Stimulated activated CD8-positive, alpha-beta memory T cell treated with anti-CD3 and anti-CD28 coated beads, Interleukin-4, amount 100 ng/mL, for 4 hours (primary cell): ENCODE measurements at regions not wholly inside any gene's neighbourhood (a gene's known extent, or its start where the extent isn't known, plus 50 kb on each side); places are given as distances from the start of the nearest gene placed in this dataset.
"Not testable (repeated sequence)": the region's sequence is repeated elsewhere in the genome, so short reads cannot be mapped to it uniquely, and the experiment has no call there.

Experiments used
- DNase-seq, 2 donors: peaks; one replicate each; pipeline ENCODE4 v3.0.0-alpha.2; 2020; ENCODE audit warnings: low read depth in 2 of 2, low spot score in 1 of 2

GRCh38 chrX:131881194-131881593 is 141.9 kb upstream of the STK26 start:
- no peak for DNase-seq

GRCh38 chrX:131885042-131885441 is 138.1 kb upstream of the STK26 start:
- DNase-seq = not testable (repeated sequence)

- not testable (repeated sequence) for DNase-seq
Observed at GRCh38 chrX:131893857-131894256, 129.2 kb upstream of the STK26 start.

GRCh38 chrX:131894995-131895394 is 128.1 kb upstream of the STK26 start:
- no peak for DNase-seq

- no peak for DNase-seq
Observed at GRCh38 chrX:131895807-131896206, 127.3 kb upstream of the STK26 start.

GRCh38 chrX:131901546-131901945 is 121.6 kb upstream of the STK26 start:
- no peak for DNase-seq

- DNase-seq = no peak
Observed at GRCh38 chrX:131907488-131908314, 115.4 kb upstream of the STK26 start.

- no peak for DNase-seq
Observed at GRCh38 chrX:131910586-131910985, 112.5 kb upstream of the STK26 start.

- DNase-seq = no peak
Observed at GRCh38 chrX:131915488-131915887, 107.6 kb upstream of the STK26 start.

GRCh38 chrX:131917588-131917987 is 105.5 kb upstream of the STK26 start:
- no peak for DNase-seq

GRCh38 chrX:131918839-131919238 is 104.3 kb upstream of the STK26 start:
- no peak for DNase-seq

GRCh38 chrX:131923614-131924250 is 99.4 kb upstream of the STK26 start:
- DNase-seq = no peak

- no peak for DNase-seq
Observed at GRCh38 chrX:131938749-131939148, 84.4 kb upstream of the STK26 start.

- no peak for DNase-seq
Observed at GRCh38 chrX:131942034-131942433, 81.1 kb upstream of the STK26 start.

- no peak for DNase-seq
Observed at GRCh38 chrX:131944936-131945902, 77.9 kb upstream of the STK26 start.

- no peak for DNase-seq
Observed at GRCh38 chrX:131951166-131951565, 71.9 kb upstream of the STK26 start.

GRCh38 chrX:131955099-131955777 is 67.9 kb upstream of the STK26 start:
- no peak for DNase-seq

GRCh38 chrX:131958724-131959123 is 64.4 kb upstream of the STK26 start:
- no peak for DNase-seq

- DNase-seq = no peak
Observed at GRCh38 chrX:131970347-131970746, 52.8 kb upstream of the STK26 start.
